ENCODE measurements at regions not wholly inside any gene's neighbourhood (a gene's known extent, or its start where the extent isn't known, plus 50 kb on each side); places are given as distances from the start of the nearest gene placed in this dataset.

DNA sequence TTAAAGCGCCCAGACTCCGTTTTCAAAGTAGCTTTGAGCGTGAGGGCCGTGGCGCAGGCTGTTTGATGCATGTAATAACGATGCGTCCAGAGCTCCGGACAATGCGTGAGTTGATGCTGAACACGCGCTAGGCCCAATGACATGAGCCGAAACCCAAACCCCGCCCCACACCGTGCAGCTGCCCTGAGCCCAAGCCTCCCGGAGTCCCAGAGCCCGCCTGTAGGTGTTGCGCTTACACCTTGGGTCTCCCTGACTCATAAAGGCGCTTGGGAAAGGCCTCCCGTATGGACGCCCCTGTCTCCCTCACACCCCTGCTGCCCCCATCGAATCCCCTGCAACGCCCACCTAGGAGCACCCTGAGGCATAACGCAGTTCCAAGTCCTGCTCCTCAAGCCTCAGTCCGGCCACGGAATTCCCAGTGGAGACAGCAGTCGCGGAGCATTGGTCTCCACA lies 87.6 kb downstream of the ERMARD start:
- TF ChIP-seq CTCF (IDR thresholded peaks at IDR 0.05; ENCODE audit: insufficient read depth, low read length, poor library complexity, severe bottlenecking) (no peak), EZH2phosphoT487 (conservative IDR thresholded peaks at IDR 0.05; ENCODE audit: low read length) (no peak)

Data from SU-DHL-6 (cell line).